HG03108 (cell line): ENCODE measurements at regions not wholly inside any gene's neighbourhood (a gene's known extent, or its start where the extent isn't known, plus 50 kb on each side); places are given as distances from the start of the nearest gene placed in this dataset.
"Not testable (repeated sequence)": the region's sequence is repeated elsewhere in the genome, so short reads cannot be mapped to it uniquely, and the experiment has no call there.

Experiments used
- ATAC-seq: cut with Tn5 transposase; IDR thresholded peaks from one replicate; pipeline ENCODE4 v1.9.1; 2021; ENCODE audit warnings: moderate library complexity; ENCODE audit not compliant: unreplicated experiment

- no peak for ATAC-seq
Measured at GRCh38 chr2:193199322-193199721, 1004.6 kb upstream of the TMEFF2 start.

DNA sequence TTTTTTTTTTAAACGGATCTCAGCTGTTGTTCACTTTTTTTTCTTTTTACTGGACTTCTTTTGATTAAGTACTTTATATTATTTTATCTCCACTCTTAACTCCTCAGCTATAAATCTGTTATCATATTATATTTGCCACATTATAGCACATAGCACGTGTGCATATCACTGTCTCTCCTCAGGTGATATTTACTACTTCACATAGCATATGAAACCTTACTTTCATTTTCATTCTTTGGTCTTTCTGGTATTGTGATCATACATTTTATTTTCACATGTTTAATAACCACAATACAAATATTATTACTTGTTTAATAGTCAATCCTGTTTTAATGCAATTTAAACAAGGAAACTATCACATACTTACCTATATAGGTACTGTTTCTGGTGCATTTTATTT lies 993.1 kb upstream of the TMEFF2 start:
- no peak for ATAC-seq

DNA sequence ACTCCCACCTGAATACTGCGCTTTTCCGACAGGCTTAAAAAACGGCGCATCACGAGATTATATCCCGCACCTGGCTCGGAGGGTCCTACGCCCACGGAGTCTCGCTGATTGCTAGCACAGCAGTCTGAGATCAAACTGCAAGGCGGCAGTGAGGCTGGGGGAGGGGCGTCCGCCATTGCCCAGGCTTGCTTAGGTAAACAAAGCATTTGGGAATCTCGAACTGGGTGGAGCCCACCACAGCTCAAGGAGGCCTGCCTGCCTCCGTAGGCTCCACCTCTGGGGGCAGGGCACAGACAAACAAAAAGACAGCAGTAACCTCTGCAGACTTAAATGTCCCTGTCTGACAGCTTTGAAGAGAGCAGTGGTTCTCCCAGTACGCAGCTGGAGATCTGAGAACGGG lies 976.2 kb upstream of the TMEFF2 start:
- ATAC-seq: not testable (repeated sequence)

DNA sequence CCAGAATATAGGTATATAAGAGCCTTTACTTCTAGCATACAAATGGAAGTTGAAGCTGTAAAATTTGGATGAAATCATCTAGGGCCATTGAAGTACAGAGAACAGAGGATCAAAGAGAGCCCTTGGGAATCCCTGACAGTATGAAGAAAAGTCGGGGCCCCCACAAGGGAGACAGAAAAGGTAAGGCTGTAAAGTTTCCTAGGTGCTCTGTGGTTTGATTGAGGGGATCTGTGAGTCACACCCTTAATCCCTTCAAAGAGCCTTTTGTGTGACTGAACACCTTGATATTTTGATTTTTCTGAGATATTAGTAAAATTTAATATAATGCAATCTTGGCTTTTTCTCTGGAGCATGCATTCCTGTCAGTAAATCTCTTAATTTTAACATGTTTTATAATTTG lies 961.7 kb upstream of the TMEFF2 start:
- ATAC-seq: no peak

DNA sequence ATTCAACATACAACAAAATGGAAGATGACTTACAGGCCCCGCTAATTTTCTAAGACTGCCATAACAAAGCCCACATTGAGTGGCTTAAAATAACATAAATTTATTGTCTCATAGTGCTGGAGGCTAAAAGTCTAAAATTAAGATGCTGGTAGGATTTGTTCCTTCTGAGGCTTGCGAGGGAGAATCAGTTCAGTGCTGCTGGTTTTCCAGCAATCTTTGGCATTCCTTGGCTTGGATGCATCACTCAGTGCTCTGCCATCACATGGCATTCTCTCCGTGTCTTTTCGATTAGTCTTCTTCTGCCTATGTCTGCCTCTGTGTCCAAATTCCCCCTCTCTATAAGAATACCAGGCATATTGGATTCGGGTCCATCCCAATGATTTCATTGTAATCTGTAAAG lies 959.3 kb upstream of the TMEFF2 start:
- ATAC-seq: no peak

GRCh38 chr2:193153576-193153975 lies 958.8 kb upstream of the TMEFF2 start:
- no peak for ATAC-seq

DNA sequence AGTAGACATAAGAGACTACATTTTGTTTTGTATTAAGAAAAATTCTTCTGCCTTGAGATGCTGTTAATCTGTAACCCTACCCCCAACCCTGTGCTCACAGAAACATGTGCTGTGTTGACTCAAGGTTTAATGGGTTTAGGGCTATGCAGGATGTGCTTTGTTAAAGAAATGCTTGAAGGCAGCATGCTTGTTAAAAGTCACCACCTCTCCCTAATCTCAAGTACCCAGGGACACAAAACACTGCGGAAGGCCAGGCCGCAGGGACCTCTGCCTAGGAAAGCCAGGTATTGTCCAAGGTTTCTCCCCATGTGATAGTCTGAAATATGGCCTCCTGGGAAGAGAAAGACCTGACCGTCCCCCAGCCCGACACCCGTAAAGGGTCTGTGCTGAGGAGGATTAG lies 947.7 kb upstream of the TMEFF2 start:
- ATAC-seq: not testable (repeated sequence)

GRCh38 chr2:193141998-193142397 lies 947.3 kb upstream of the TMEFF2 start:
- ATAC-seq: no peak

DNA sequence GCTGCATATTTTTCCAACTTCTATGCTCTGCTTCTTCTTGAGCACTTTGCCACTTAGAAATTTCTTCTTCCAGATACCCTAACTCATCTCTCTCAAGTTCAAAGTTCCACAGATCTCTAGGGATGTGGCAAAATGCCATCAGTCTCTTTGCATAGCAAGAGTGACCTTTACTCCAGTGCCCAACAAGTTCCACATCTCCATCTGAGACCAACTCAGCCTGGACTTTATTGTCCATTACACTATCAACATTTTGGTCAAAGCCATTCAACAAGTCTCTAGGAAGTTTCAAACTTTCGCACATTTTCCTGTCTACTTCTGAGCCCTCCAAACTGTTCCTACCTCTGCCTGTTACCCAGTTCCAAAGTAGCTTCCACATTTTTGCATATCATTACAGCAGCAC lies 946.2 kb upstream of the TMEFF2 start:
- ATAC-seq: not testable (repeated sequence)

- ATAC-seq: no peak
Measured at GRCh38 chr2:193124815-193125214, 930.1 kb upstream of the TMEFF2 start.

DNA sequence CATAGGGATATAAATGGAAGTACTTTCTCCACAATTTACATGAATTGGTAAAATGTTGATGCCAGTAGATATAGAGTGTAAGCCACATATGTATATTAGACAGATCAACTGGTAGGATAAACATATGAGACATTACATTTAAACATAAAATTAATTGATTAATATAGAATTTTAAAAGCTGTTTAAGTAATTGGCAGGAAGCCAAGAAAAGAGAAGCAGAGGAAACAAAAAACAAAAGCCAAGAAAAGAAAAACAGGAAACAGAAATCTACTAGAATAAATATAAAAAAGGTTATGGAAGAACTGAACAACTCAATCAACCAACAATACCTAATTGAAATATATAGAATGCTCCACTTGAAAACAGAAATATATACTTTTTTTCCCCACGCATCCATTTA lies 920.1 kb upstream of the TMEFF2 start:
- no peak for ATAC-seq

- no peak for ATAC-seq
Measured at GRCh38 chr2:193112986-193113385, 918.3 kb upstream of the TMEFF2 start.

DNA sequence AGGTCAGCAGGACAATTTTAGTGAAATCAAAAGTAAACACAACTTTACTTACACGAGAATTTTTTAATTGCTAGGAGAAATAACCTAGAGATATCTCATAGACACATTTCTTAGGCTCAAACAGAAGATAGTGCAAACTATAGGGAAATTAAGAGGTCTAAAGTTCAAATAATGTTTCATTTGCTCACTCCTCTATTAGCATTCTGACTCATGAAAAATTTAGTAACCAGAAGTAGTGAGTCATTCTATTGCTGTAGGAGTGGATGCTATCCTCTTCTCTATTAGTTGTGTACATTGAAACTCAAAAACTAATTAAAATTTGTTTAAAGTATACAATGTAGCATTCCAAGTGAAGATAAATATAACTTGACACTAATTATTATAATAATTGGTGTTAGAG lies 908.3 kb upstream of the TMEFF2 start:
- no peak for ATAC-seq

DNA sequence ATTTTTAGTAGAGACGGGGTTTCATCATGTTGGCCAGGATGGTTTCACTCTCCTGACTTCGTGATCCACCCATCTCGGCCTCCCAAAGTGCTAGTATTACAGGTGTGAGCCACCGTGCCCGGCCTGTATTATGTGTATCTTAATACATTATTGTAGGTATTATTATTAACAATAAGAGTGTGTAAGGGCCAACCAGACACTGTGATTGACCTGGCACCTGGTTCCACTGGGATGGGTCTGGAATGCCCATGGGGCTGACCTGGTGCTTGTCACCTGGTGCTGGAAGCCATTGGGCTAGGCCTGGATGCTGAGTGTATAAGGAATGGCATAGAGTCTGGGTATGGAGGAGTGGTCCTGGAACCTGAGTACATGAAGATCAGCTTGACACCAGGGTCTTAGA lies 906.9 kb upstream of the TMEFF2 start:
- no peak for ATAC-seq

DNA sequence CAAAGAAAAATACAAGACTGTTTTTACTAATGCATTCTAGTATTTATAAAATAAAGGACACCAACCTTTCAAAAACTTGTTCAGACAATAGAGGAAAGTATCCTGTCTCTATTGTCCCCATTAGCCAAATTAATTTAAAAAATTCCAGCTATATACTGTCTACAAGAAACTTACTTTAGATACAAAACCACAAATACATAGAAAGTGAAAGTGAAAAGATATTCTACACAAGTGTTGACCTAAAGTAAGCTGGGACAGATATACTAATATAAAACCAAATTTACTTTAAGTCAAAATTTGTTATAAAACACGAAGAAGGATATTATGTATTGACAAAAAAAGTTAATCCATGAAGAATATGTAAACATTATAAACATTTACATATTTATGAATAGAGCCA lies 893.3 kb upstream of the TMEFF2 start:
- ATAC-seq: no peak

DNA sequence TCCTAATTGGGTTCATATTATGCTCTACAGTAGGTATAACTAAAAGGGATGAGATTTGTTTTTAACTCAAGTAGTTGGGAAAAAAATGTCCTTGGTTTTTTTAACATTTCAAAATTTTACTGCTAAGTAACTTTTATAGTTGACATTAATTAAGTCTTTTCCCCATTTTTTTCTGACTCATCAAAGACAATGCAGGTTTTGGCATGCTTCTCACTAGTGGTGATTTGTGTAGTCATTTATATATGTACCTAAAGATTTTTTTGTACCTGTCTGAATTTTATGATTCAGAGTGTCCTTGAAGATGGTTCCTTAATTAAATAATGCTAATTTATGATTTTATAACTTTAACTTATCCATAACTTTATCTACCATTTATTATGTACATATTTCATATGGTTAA lies 882.3 kb upstream of the TMEFF2 start:
- no peak for ATAC-seq

DNA sequence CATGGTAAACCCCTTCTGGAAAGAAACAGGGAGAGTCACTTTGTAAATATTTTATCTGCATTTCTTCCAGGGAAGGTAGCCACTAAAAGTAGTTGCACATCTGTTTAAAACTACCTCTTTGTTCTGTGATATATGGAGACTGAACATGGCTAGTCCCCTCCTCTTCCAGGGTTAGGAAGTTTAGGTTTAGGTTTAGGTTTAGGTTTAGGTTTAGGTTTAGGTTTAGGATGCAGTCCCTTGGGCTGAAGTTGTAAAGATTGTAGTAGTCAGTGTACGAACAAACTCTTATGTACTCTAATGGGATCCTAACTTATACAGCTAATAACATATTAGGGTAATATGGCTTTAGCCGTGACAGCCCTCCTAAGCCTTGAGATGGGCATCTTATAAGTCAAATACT lies 880.2 kb upstream of the TMEFF2 start:
- no peak for ATAC-seq

DNA sequence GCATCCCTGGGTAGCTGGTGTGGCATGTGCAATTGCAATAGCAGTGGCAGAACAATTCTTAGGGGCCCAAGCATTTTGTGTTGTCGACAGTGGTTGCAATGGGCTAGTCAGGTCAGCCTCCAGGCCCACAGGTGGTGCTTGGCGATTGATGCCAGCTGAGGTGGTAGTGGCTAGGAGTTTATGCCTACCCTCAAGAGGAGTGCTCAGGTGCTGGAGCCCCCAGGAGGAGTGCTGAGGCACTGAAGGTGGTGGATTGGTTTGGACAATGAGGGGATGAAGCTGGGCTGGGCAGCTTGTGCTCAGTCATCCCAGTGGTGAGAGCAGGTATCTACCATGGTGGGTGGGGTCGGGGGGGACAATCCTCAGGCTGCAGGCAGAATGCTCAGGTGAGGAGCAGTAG lies 877.9 kb upstream of the TMEFF2 start:
- no peak for ATAC-seq

GRCh38 chr2:193025556-193025955 lies 830.8 kb upstream of the TMEFF2 start:
- ATAC-seq: not testable (repeated sequence)

DNA sequence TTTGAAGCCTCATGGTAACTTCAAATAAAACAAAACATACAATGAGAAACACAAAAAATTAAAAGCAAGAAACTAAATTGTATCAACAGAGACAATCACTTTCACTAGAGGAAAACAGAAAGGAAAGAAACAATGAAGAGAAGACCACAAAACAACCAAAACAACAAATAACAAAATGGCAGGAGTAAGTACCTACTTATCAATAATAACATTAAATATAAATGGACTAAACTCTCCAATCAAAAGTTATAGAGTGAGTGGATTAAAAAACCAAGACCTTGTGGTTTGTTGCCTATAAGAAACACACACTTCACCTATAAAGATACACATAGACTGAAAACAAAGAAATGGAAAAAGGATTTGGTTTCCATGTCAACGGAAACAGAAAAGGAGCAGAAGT lies 830.1 kb upstream of the TMEFF2 start:
- ATAC-seq: no peak

DNA sequence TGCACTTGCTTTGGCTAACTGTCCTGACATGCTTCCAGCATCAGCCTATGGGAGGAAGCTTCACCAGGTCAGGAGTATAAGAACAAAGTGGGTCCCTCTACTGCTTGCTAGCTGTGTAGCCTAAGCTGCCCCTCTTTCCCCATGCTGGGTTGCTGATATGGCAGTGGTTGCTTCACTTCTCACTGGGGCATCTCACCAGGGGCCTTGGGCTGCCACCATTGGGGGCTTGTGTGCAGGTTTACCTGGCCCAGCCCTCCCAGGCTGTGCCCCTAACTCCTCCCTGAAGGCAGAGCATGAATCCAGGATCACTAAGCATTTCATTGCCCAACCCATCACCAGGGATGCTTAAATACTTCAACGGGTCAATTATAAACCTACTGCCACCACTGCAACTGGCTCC lies 817.1 kb upstream of the TMEFF2 start:
- ATAC-seq: no peak

DNA sequence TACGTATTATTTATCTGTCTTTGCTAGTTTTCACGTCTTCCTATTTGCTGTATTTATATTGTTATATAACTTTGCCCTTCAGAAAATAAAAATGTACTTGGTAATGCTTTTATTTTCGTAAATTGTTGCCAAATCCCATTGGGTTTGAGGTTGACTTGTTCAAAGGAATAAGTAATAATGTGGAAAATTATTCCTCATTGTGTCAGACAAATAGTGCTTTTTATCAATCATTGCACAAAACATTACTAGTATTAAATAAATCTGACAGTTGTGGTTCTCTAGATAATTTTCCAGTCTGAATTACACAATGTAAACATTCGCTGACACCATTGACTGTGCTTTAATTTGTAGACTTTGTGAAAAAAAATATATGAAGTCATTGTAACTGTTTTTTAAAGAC lies 798.3 kb upstream of the TMEFF2 start:
- no peak for ATAC-seq

- ATAC-seq: no peak
Measured at GRCh38 chr2:192983173-192983572, 788.4 kb upstream of the TMEFF2 start.

DNA sequence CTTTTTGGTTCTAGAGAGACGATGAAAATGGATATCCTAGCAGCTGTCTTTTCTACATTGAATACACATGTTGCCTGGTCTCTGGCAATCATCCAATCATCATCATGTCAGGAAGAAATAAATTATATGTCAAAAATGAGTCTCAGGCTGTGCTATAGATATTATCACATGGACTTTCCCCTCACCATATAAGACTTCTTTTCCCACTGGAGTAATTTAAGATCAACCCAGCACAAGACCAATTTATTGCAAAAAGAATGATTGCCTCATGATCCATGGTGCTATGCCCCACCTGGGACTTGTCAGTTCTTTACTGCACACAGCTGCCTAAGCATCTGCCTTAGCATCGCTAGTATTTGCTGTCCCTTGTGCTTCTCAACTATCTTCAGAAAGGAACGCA lies 783.7 kb upstream of the TMEFF2 start:
- ATAC-seq: no peak
